Peyer's patch (tissue), 4 donors: ENCODE measurements at regions not wholly inside any gene's neighbourhood (a gene's known extent, or its start where the extent isn't known, plus 50 kb on each side); places are given as distances from the start of the nearest gene placed in this dataset.

Experiments
- POLR2A ChIP-seq, 2 donors: fragments of 450-650 bp; IDR thresholded peaks; one replicate each; pipeline ENCODE4 v1.5.1; 2017; ENCODE audit warnings: antibody characterized with exemption in 2 of 2, mild to moderate bottlenecking in 2 of 2, moderate library complexity in 2 of 2
- TF ChIP-seq, protein P1 (sequence below), 6 experiments: fragments of 450-650 bp in 4 of 6; fragments of 200-600 bp in 2 of 6; sonication (generic) in 1 of 6; IDR thresholded peaks; one replicate each; pipeline ENCODE4 v1.5.1; 2017 to 2019; ENCODE audit warnings: antibody characterized with exemption in 6 of 6, mild to moderate bottlenecking in 3 of 6, moderate library complexity in 1 of 6

DNA sequence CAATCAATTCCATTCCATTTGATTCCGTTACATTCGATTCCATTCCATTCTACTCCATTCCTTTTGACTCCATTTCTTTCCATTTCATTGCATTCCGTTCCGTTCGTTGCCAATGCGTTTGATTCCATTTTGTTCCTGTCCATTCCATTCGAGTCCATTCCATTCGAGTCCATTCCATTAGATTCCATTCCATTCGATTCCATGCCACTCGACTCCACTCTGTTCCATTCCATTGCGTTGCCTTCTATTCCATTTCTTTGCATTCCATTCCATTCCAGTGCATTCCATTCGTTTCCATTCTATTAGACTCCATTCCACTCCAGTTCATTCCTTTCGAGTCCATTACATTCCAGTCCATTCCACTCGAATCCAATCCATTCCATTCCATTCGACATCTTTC lies 2587.5 kb upstream of the TPTE start:
- TF ChIP-seq, protein P1, sequence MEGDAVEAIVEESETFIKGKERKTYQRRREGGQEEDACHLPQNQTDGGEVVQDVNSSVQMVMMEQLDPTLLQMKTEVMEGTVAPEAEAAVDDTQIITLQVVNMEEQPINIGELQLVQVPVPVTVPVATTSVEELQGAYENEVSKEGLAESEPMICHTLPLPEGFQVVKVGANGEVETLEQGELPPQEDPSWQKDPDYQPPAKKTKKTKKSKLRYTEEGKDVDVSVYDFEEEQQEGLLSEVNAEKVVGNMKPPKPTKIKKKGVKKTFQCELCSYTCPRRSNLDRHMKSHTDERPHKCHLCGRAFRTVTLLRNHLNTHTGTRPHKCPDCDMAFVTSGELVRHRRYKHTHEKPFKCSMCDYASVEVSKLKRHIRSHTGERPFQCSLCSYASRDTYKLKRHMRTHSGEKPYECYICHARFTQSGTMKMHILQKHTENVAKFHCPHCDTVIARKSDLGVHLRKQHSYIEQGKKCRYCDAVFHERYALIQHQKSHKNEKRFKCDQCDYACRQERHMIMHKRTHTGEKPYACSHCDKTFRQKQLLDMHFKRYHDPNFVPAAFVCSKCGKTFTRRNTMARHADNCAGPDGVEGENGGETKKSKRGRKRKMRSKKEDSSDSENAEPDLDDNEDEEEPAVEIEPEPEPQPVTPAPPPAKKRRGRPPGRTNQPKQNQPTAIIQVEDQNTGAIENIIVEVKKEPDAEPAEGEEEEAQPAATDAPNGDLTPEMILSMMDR (IDR thresholded peaks at IDR 0.05): no peak
- no peak for TF ChIP-seq POLR2A (IDR thresholded peaks at IDR 0.05)
